Thoracic aorta (tissue), 2 donors: ENCODE measurements at regions not wholly inside any gene's neighbourhood (a gene's known extent, or its start where the extent isn't known, plus 50 kb on each side); places are given as distances from the start of the nearest gene placed in this dataset.

Experiments
- ATAC-seq: fragments of 150-250 bp; one replicate; pipeline ENCODE4 v1.8.0; 2017; ENCODE audit warnings: low read depth; ENCODE audit not compliant: insufficient number of reproducible peaks, low FRiP score
- DNase-seq: peaks from one replicate; pipeline ENCODE4 v3.0.0-alpha.2; 2020; ENCODE audit warnings: low spot score
- H3K27ac ChIP-seq, 2 donors: fragments of 200-600 bp; sonication (generic); 1 replicate in 1 of 2; 2 replicates in 1 of 2; pipeline ENCODE4 v1.5.1; 2016; ENCODE audit warnings: mild to moderate bottlenecking in 2 of 2, moderate library complexity in 2 of 2
- H3K27me3 ChIP-seq: fragments of 200-600 bp; sonication (generic); replicated peaks from 2 replicates; pipeline ENCODE4 v1.6.0; 2016; ENCODE audit warnings: mild to moderate bottlenecking; ENCODE audit not compliant: insufficient read depth
- H3K36me3 ChIP-seq: fragments of 200-600 bp; sonication (generic); one replicate; pipeline ENCODE4 v1.5.1; 2016
- H3K4me1 ChIP-seq, 2 donors: fragments of 200-600 bp; sonication (generic); 1 replicate in 1 of 2; 2 replicates in 1 of 2; pipeline versions ENCODE4 v1.5.1 to v1.6.0; 2016; ENCODE audit warnings: low read depth in 2 of 2, mild to moderate bottlenecking in 1 of 2; ENCODE audit not compliant: control insufficient read depth in 1 of 2
- H3K4me3 ChIP-seq: fragments of 200-600 bp; sonication (generic); 2 replicates; pipeline ENCODE4 v1.5.1; 2016; ENCODE audit warnings: mild to moderate bottlenecking
- H3K9me3 ChIP-seq: fragments of 200-600 bp; sonication (generic); 2 replicates; pipeline ENCODE4 v1.5.1; 2016
- TF ChIP-seq, protein P1 (sequence below): fragments of 200-600 bp; sonication (generic); IDR thresholded peaks from one replicate; pipeline ENCODE4 v1.5.1; 2019; ENCODE audit warnings: antibody characterized with exemption

DNA sequence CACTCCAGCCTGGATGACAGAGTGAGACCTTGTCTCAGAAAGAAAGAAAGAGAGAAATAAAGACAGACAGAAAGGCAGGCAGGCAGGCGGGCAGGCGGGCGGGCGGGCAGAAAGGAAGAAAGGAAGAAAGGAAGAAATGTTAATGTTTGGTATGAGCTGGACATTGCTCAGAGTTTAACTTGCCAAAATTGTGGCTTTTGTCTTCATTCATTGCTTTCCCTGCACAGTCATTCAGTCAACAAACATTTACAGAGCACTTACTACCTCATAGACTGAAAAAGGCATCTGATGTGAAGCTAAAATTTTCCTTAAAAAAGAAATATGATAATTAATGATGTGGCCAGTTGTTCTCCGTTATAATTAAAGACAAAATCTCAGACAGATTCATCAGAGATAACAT, 247.1 kb downstream of the SPTSSA start:
- DNase-seq (no peak), ATAC-seq (no peak)
- H3K9me3 ChIP-seq: no peaks in the 10 kb centered on the region
- TF ChIP-seq, protein P1, sequence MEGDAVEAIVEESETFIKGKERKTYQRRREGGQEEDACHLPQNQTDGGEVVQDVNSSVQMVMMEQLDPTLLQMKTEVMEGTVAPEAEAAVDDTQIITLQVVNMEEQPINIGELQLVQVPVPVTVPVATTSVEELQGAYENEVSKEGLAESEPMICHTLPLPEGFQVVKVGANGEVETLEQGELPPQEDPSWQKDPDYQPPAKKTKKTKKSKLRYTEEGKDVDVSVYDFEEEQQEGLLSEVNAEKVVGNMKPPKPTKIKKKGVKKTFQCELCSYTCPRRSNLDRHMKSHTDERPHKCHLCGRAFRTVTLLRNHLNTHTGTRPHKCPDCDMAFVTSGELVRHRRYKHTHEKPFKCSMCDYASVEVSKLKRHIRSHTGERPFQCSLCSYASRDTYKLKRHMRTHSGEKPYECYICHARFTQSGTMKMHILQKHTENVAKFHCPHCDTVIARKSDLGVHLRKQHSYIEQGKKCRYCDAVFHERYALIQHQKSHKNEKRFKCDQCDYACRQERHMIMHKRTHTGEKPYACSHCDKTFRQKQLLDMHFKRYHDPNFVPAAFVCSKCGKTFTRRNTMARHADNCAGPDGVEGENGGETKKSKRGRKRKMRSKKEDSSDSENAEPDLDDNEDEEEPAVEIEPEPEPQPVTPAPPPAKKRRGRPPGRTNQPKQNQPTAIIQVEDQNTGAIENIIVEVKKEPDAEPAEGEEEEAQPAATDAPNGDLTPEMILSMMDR: no peak
- H3K4me3 ChIP-seq: no peak overlapping the region
- H3K27me3 ChIP-seq: no peaks in the 10 kb centered on the region
- H3K4me1 ChIP-seq: no peaks in the 10 kb centered on the region
- H3K36me3 ChIP-seq: no peaks in the 10 kb centered on the region
- H3K27ac ChIP-seq: no peak overlapping the region

DNA sequence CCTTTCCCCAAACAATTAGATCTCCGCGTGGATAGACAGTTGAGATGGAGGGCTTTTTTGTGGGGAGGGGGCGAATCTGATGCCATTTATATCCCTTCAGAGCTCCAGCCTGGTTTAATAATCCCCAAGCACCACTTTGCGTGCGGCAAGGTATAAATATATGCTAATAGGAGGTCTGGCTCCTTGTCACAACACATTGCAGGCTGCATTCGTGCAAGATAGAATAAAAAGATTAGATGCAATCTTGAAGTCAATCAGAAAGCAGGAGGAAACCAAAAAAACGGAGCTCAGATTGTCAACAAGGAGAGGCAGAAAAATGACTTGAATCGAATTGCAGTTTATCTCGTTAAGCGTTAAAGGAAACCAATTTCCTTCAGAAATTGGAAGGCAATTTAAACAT, 248.7 kb downstream of the SPTSSA start:
- no peaks in the 10 kb centered on the region for H3K27me3 ChIP-seq
- no peaks in the 10 kb centered on the region for H3K4me1 ChIP-seq
- H3K36me3 ChIP-seq: no peaks in the 10 kb centered on the region
- TF ChIP-seq, protein P1: no peak
- ATAC-seq: no peak
- DNase-seq: no peak
- H3K9me3 ChIP-seq: no peaks in the 10 kb centered on the region
- H3K4me3 ChIP-seq: no peak overlapping the region
- no peak overlapping the region for H3K27ac ChIP-seq

- H3K4me1 ChIP-seq: no peaks in the 10 kb centered on the region
- H3K27ac ChIP-seq: no peak overlapping the region
- no peaks in the 10 kb centered on the region for H3K9me3 ChIP-seq
- no peaks in the 10 kb centered on the region for H3K27me3 ChIP-seq
- ATAC-seq (no peak), DNase-seq (no peak)
- no peaks in the 10 kb centered on the region for H3K36me3 ChIP-seq
- H3K4me3 ChIP-seq: no peak overlapping the region
- TF ChIP-seq, protein P1: no peak
Measured at GRCh38 chr14:34212172-34212929, 249.7 kb downstream of the SPTSSA start.

DNA sequence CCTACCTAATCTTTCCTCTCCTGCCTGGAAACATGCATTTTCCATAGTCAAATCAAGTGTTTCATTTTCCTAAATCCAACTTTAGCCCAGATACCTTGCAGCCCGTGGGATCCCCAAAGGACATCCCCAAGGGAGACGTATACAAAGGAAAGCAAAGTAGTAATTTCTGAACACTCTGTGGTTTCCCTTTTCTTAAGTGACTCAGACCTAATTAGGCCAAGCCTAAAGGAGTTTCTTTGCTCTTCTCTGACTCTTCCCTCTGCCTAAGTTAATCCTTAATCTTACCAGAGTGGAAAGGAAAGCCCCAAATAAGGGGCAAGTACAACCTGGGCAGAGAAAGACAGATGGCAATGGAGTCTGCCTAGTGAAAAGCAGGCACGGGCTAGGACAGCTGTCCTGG, 250.3 kb downstream of the SPTSSA start:
- no peak overlapping the region for H3K27ac ChIP-seq
- H3K27me3 ChIP-seq: no peaks in the 10 kb centered on the region
- H3K9me3 ChIP-seq: no peaks in the 10 kb centered on the region
- DNase-seq (no peak), ATAC-seq (no peak)
- no peak overlapping the region for H3K4me3 ChIP-seq
- no peaks in the 10 kb centered on the region for H3K36me3 ChIP-seq
- TF ChIP-seq, protein P1: no peak
- no peaks in the 10 kb centered on the region for H3K4me1 ChIP-seq

- Histone ChIP-seq H3K27me3 (no peaks in the 10 kb centered on the region), H3K36me3 (no peaks in the 10 kb centered on the region), H3K4me1 (no peaks in the 10 kb centered on the region), H3K9me3 (no peaks in the 10 kb centered on the region), H3K27ac (no peak overlapping the region), H3K4me3 (no peak overlapping the region)
- no peak for DNase-seq
- TF ChIP-seq, protein P1: no peak
- ATAC-seq: no peak
Measured at GRCh38 chr14:34208532-34208931, 253.5 kb downstream of the SPTSSA start.
